ENCODE measurements at regions not wholly inside any gene's neighbourhood (a gene's known extent, or its start where the extent isn't known, plus 50 kb on each side); places are given as distances from the start of the nearest gene placed in this dataset.

- peak; percentile 43 for DNase-seq (ENCODE audit: low read depth)
These were observed 122.7 kb downstream of the CBLL2 start for GRCh38 chrX:22395372-22395771.

- DNase-seq (ENCODE audit: low read depth) = no peak
These were observed 123.7 kb downstream of the CBLL2 start for GRCh38 chrX:22396408-22396807.

GRCh38 chrX:22397566-22397965, 124.9 kb downstream of the CBLL2 start:
- no peak for DNase-seq (ENCODE audit: low read depth)

- DNase-seq (ENCODE audit: low read depth) = no peak
These were observed 126.9 kb downstream of the CBLL2 start for GRCh38 chrX:22399437-22400192.

- DNase-seq (ENCODE audit: low read depth) = no peak
These were observed 131.6 kb downstream of the CBLL2 start for GRCh38 chrX:22404297-22404696.

GRCh38 chrX:22406201-22406737, 133.6 kb downstream of the CBLL2 start:
- DNase-seq (ENCODE audit: low read depth) = no peak

- DNase-seq (ENCODE audit: low read depth) = no peak
These were observed 136.7 kb downstream of the CBLL2 start for GRCh38 chrX:22409418-22409817.

GRCh38 chrX:22424122-22424915, 151.6 kb downstream of the CBLL2 start:
- DNase-seq (ENCODE audit: low read depth) = no peak

- DNase-seq (ENCODE audit: low read depth) = no peak
These were observed 152.2 kb downstream of the CBLL2 start for GRCh38 chrX:22424919-22425318.

- no peak for DNase-seq (ENCODE audit: low read depth)
These were observed 157.0 kb downstream of the CBLL2 start for GRCh38 chrX:22429704-22430103.

- DNase-seq (ENCODE audit: low read depth) = no peak
These were observed 158.0 kb downstream of the CBLL2 start for GRCh38 chrX:22430701-22431100.

- DNase-seq (ENCODE audit: low read depth) = no peak
These were observed 160.8 kb downstream of the CBLL2 start for GRCh38 chrX:22433292-22434070.

- no peak for DNase-seq (ENCODE audit: low read depth)
These were observed 173.2 kb downstream of the CBLL2 start for GRCh38 chrX:22445880-22446279.

- no peak for DNase-seq (ENCODE audit: low read depth)
These were observed 190.2 kb downstream of the CBLL2 start for GRCh38 chrX:22462959-22463358.

GRCh38 chrX:22467571-22467970, 194.9 kb downstream of the CBLL2 start:
- no peak for DNase-seq (ENCODE audit: low read depth)

GRCh38 chrX:22481436-22481835, 208.7 kb downstream of the CBLL2 start:
- DNase-seq (ENCODE audit: low read depth) = no peak

GRCh38 chrX:22486296-22486695, 213.6 kb downstream of the CBLL2 start:
- no peak for DNase-seq (ENCODE audit: low read depth)

GRCh38 chrX:22516893-22517292, 244.2 kb downstream of the CBLL2 start:
- no peak for DNase-seq (ENCODE audit: low read depth)

- DNase-seq (ENCODE audit: low read depth) = no peak
These were observed 247.6 kb downstream of the CBLL2 start for GRCh38 chrX:22520128-22520828.

- DNase-seq (ENCODE audit: low read depth) = peak; percentile 81
These were observed 253.6 kb downstream of the CBLL2 start for GRCh38 chrX:22526339-22526738.

- DNase-seq (ENCODE audit: low read depth) = no peak
These were observed 254.6 kb downstream of the CBLL2 start for GRCh38 chrX:22527302-22527701.
